GM18498 (cell line): ENCODE measurements at regions not wholly inside any gene's neighbourhood (a gene's known extent, or its start where the extent isn't known, plus 50 kb on each side); places are given as distances from the start of the nearest gene placed in this dataset.
"Not testable (repeated sequence)": the region's sequence is repeated elsewhere in the genome, so short reads cannot be mapped to it uniquely, and the experiment has no call there.

Experiments
- ATAC-seq: cut with Tn5 transposase; IDR thresholded peaks from one replicate; pipeline ENCODE4 v1.9.1; 2021; ENCODE audit warnings: mild to moderate bottlenecking, moderate library complexity; ENCODE audit not compliant: unreplicated experiment

- no peak for ATAC-seq
These were observed 226.4 kb upstream of the ISL1 start for GRCh38 chr5:51156838-51157237.

GRCh38 chr5:51159164-51159563, 224.1 kb upstream of the ISL1 start:
- no peak for ATAC-seq

DNA sequence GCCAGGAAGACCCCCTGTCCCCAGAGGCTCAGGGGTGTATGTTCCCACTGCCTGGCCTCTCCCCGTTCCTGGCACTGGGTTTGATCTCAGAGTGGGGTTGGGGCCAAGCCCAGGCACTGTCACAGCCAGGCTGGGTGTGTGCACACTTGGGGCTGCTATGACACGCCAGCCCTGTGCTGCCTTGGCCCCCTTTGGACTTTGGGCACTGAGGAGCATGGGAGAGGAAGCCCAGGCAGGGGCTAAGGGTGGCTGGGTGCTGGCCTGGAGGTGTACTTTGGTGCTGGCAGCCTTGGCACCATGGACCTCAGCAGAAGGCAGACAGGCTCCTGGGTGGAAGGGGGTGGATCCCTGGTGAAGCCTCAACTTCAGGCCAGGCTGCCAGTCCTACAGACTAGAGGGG, 223.6 kb upstream of the ISL1 start:
- no peak for ATAC-seq

DNA sequence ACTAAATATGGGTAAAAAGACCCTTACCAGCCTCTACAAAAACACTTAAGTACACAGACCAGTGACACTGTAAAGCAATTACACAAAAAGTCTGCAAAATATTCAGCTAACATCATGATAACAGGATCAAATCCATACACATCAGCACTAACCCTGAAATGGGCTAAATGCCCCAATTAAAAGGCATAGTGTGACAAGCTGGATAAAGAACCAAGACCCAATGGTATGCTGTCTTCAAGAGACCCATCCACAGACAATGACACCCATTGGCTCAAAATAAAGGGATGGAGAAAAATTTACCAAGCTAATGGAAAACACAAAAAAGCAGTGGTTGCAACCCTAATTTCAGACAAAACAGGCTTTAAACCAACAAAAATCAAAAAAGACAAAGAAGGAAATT, 221.0 kb upstream of the ISL1 start:
- ATAC-seq = no peak

GRCh38 chr5:51165621-51166020, 217.6 kb upstream of the ISL1 start:
- not testable (repeated sequence) for ATAC-seq

- no peak for ATAC-seq
These were observed 210.2 kb upstream of the ISL1 start for GRCh38 chr5:51172903-51173626.

- ATAC-seq = no peak
These were observed 201.9 kb upstream of the ISL1 start for GRCh38 chr5:51181208-51181894.

GRCh38 chr5:51185850-51186329, 197.4 kb upstream of the ISL1 start:
- ATAC-seq = no peak

DNA sequence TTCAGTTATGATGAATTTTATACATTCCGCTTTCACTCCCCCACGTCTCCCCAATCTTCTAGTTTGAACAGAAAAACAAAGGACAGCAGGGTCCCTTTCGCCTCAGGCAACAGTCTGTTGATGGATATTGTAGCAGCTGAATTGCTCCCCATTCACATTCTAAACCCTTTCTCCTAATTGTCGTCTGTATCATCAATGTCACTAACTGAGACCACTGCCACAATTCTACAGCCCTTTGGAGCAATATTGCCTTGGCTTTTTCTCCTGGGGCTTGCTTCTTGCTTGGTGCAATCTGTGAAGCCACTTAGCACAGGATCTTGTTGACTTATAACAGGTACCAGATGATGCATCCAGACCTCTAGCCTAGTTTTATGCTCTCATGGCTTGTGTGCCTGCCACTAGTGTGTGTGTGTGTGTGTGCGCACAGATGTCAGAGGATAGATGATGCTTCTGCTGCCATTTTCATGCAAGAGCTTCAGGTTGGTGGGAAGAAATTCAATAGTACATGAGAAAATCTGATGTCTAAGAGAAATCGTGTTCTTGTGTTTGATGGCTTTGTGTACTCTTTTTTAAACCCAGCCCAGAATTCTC, 195.2 kb upstream of the ISL1 start:
- ATAC-seq = no peak

DNA sequence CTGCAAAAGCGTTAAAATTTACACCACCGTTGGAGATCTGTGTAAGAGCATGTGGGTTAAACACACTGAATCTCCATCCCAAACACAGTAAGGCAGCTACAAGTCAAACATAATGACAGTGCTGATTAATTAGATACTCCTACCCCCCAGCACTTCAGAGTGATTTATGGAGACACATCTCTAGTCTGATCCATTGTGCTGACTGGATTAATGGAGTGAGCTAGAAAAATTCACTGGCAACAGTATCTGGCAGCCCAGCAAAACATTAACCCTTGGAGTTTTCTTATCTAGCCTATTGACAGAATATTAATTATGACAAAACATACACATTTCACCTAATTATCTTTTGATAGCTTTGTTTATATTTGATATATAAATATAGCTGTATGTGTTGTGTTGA, 188.6 kb upstream of the ISL1 start:
- ATAC-seq = no peak

- ATAC-seq = no peak
These were observed 182.2 kb upstream of the ISL1 start for GRCh38 chr5:51201024-51201423.

GRCh38 chr5:51201708-51202107, 181.5 kb upstream of the ISL1 start:
- no peak for ATAC-seq

DNA sequence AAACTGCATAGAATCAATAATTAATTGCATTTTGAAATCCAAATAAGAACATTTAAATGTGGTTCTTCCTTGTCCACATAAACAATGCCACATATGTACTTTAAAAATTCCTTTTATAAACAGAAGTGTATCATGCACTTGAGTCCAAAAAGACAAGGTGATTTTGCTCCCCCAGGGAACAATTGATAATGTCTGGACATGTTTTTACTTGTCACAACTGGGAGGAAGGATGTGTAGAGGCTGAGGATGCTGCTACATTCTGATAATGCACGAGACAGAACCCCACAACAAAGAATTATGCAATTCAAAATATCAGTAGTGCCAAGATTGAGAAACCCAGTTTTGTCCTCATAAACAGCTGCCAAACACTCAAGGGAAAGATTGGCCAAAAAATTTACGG, 181.1 kb upstream of the ISL1 start:
- ATAC-seq = no peak

- ATAC-seq = no peak
These were observed 179.7 kb upstream of the ISL1 start for GRCh38 chr5:51203598-51203997.

GRCh38 chr5:51208296-51208695, 175.0 kb upstream of the ISL1 start:
- no peak for ATAC-seq

- ATAC-seq = no peak
These were observed 168.5 kb upstream of the ISL1 start for GRCh38 chr5:51214746-51215145.

- no peak for ATAC-seq
These were observed 157.2 kb upstream of the ISL1 start for GRCh38 chr5:51225789-51226742.

- no peak for ATAC-seq
These were observed 155.2 kb upstream of the ISL1 start for GRCh38 chr5:51227963-51228470.

- ATAC-seq = no peak
These were observed 152.9 kb upstream of the ISL1 start for GRCh38 chr5:51230336-51230735.

DNA sequence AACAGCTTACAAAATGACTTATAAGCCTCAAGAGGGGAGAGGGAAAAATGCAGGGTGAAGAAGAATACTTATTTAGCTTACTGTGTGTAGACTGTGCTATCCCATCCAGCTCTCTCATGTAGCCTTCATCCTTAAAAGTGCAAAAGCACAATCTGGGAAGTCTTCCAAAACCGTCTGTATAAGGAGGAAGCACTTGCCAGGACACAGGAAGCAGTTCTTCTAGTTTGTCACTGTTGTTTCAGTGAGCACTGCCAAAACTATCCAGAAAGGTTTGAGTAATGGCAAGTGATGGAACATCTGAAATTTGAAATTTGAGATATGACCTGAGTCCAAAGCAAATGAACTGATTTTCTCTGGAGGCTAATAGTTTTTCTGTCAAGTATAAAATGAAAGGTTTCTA, 140.8 kb upstream of the ISL1 start:
- no peak for ATAC-seq

DNA sequence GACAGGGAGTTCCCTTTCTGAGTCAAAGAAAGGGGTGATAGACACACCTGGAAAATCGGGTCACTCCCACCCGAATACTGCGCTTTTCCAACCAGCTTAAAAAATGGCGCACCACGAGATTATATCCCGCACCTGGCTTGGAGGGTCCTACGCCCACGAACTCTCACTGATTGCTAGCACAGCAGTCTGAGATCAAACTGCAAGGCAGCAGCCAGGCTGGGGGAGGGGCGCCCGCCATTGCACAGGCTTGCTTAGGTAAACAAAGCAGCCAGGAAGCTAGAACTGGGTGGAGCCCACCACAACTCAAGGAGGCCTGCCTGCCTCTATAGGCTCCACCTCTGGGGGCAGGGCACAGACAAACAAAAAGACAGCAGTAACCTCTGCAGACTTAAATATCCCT, 132.3 kb upstream of the ISL1 start:
- not testable (repeated sequence) for ATAC-seq
